Left lobe of liver (tissue), 2 donors: ENCODE measurements at regions not wholly inside any gene's neighbourhood (a gene's known extent, or its start where the extent isn't known, plus 50 kb on each side); places are given as distances from the start of the nearest gene placed in this dataset.

Source experiments
- ATAC-seq: fragments of 200-7000 bp; cut with Tn5 transposase; one replicate; pipeline ENCODE4 v1.9.1; 2020; ENCODE audit warnings: mild to moderate bottlenecking, moderate library complexity
- DNase-seq: peaks from one replicate; pipeline ENCODE4 v3.0.0-alpha.2; 2020; ENCODE audit warnings: low spot score
- donor health status: DM: no; HTN: no; CAD: no; lungs with moderate emphysema.
- donor health status: DM: no; HTN: yes; CAD: no.

DNA sequence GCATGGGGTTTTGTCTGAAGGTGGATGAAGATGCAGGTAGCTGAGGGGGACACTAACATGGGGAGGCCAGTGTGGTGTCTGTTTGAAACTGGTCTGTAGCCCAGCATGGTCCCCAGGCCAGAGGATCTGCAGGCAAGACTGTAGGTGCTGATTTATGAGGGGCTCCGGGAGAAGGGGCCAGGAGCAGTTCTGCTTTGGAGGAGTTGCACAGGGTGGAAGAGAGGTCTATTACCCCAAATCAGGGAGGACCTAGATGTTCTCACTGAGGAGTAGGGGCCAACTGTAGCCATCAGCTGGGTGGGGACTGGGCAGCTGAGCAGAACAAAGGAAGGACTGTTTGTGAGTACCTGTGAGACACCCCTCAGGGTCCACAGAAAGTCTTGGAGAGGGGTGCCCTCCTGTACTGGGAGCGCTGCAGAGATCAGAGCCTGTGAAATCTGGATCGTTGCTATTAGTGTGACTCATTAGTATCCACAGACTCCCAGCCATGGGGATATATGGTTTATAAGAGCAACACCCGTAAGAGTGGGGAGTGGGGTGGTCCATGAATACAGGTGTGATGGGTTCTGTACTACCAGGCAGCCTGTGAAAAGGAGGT is 64.3 kb upstream of the IRF2BP2 start:
- ATAC-seq (no peak), DNase-seq (no peak)

DNA sequence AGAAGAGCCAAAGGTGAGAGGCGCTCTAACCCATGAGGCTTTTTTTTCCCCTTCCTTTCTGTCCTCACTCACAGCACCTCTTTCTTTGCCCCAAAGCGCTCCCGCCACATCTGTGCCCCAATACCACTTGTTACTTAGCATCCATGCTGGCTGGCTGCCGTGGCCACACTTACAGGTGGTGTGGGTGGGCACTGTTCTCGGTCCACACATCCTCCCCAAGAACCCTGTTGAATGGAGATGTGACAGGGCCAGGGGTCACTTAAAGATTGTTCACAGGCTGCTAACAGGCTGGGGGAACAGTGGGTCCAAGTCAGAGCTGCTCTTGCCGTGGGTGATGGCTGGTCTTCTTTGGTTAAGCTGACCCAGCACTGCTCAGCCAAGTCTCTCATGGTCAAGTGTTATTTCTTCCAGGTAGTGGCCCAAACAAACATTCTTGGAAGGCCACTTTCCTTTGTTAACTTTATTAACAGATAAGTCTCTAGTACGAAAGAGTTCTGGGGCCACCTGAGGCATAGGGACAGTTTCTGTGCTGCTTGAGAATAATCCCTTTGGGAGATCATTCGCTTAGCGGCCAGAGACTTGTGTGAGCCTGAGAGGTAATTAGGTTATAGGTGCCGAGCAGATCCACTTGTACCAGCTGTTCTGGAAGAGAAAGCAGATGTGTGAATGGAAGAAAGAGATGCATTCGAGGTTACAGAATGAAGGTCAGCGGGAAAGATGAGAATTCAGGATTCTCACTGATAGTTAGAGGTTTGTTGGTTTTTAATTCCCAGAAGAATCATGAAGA is 62.6 kb upstream of the IRF2BP2 start:
- ATAC-seq (no peak), DNase-seq (no peak)

DNA sequence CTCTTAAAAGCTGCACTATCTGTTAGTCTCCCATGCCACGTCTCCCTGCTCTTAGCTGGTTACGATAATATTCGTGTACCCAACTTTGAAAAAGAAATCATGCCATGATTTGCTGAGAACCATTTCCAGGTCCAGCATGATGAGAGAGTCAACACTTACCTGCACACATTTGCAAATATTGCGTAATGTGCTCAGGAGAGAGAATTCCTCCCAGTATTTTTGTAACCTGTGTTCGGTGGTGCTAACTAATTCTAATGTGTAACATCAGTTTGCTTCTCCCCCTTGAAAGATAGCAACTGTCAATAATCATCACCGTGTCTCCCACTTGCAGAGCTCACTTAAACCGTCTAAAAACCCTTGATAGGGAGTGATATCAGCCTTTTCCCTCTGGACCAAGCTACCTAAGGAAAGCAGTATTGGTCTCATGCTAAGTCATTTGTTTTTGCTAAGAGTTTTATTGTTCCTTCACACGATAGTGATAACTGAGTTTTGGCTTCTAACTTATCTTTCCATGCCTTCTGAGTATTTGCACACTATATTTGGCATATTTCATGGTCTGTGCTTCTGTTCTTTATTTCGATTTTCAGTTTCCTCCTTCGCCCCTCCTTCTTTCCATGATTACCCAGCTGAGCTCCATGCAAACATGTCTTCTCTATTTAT is 61.1 kb upstream of the IRF2BP2 start:
- ATAC-seq: peak; percentile 86

DNA sequence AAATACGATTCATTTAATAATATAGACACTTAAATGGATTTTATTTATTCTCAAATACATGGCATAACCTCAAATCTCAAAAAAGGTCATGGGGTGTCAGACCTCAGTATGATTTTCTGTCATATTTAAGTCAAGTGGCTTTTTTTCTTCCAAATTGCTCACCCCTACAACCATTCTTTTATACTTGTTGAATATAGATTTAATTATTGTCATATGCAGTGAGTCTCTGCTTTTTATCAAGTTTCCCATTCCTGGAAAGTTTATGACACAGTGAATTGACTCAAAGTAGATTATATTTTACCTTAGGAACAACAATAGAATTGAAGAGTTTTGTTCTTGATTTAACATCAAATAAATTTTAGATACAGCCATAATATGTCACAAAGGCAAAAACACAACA is 59.5 kb upstream of the IRF2BP2 start:
- DNase-seq (no peak), ATAC-seq (no peak)

More for the DNA sequence above, 61.1 kb upstream of the IRF2BP2 start:
- DNase-seq: no peak

DNA sequence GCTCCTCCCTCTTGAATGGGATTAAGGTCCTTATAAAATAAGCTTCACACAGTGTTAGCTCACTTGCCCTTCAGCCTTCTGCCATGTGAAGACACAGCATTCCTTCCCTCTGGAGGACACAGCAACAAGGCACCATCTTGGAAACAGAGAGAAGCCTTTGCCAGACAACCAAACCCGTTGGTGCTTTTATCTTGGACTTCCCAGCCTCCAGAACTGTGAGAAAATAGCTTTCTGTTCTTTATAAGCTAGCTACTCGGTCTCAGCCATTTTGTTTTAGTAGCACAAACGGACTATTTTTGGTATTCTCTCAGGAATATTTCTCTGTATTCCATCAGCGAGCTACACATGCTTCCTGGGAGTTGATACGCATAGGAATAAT is 58.6 kb upstream of the IRF2BP2 start:
- DNase-seq: no peak
- ATAC-seq: no peak

DNA sequence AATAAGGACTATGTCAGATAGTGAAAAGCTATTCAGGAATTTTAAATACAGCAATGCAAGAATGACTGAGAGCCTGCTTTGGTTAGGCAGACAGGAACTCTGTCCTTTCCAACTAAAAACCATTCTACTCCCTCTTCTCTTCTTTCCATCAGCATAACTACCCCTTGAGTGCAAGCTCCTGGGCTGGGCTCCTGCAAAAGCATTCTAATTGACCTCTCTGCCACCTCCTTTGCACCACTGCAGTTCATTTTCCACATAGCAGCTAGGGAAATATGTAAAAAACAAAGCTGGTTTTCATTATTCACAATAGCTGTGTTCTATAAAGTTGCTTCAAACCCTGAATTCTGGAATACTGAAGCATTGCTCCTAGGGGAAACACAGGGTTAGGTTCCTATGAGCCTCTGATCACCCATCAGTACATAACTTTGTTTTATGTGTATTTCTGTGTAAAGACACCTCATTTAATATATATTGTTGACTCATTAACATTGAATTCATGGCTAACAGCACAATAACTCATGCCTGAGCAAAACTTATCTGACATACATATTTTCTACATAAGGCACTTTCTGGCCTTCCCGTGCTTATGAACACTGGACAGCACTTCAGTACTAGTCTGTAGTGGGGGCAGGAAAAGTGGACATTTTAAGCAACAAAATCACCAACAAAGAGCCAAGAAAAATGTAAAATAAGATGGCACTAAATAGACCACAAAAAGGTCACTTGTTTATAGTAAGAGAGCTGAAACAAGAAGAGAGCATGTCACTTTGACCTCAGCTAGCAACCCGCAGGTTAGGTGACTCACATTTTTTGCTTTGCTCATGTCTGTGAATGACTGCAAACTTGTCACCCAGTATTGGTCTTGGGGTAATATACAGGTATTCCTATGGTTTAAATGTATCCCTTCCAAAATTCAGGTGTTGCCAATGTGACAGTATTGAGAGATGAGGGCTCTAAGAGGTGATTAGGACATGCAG is 57.9 kb upstream of the IRF2BP2 start:
- no peak for DNase-seq
- no peak for ATAC-seq

DNA sequence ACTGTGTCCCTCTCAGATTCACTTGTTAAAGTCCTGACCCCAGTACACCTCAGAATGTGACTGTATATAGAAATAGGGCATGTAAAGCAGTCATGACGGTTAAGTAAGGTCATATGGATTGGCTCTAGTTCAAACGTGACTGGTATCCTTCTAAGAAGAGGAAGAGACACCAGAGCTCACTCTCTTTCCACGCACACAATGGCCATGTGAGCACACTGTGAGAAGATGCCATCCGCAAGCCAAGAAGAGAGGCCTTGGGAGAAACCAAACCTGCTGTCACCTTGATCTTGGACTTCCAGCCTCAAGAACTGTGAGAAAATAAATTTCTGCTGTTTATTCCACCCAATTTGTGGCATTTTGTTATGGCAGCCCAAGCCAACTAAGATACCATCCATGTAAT is 56.8 kb upstream of the IRF2BP2 start:
- no peak for DNase-seq
- ATAC-seq: no peak

DNA sequence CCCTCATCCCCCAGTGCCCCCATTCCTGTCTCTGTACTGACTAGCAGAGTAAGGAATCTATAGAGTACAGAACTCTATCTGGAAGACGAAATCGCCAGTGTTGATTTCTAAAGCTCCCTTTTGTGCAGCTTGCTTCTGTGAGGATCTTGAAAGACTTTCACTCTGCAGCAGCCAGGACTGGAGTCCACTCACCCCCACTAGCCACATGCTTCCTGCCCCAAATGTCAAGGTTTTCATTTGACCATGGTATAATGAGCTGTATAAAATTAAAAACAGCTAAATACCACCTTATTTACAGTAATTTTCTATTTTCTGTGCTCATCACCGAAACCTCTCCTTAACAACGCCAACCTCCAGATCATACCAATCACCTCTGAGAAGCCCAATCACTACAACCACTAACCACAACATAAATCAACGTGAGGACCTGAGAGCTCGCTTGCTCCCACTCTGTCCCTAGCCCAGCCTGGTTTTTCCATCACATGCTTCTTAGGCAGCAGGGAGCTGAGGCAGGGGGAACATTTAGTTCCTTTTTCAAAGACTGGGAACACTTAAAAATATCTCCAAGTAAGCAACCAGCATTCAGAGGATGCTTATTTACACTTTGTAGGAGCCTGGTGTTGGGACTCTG is 56.1 kb upstream of the IRF2BP2 start:
- no peak for ATAC-seq
- no peak for DNase-seq

DNA sequence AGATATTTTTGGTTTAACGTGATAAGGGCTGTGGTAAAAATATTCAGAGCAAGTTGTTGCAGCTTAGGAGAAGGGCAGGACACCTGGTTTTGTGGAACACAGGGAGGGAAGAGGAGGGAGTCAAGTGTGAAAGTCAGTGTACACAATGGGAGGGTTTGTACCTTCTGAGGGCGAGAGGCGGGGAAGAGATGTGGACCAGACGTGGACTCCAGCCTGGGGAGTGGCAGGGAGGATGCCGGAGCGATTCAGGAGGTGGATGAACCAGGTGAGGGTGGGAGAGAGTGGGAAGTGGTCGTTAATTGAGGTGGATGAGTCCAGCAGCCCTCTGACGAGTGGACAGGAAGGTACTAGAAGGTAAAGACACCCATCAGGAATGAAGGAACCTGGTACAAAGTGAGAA is 52.2 kb upstream of the IRF2BP2 start:
- DNase-seq (no peak), ATAC-seq (no peak)

DNA sequence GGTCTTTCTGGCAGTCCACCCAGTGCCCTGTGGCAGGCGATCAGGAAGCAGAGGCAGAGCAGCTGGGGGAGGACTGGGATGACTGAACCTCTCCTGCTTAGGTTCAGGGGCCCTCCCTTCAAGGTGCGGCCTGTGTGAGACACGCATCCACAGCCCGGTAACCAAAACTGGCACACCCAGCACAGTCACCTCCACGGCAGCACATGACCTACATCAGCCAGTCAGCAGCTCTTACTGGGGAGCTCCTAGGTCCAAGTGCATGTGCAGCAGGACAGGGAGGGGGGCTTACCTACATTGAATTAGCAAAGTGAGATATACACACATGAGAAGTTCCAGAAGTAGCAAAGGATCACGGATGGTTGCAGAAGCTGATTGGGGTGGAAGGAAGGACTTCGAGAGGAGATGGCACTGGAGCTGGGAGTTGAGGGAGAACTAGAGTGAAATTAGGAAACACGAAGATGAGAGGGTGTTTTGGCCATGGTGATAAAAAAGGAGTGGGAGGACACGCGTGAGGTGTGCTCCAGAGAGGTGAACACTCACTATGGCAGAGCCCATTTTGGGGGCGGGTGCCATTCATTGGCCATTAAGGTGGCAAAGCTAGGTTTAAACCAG is 51.4 kb upstream of the IRF2BP2 start:
- no peak for ATAC-seq
- DNase-seq: no peak

DNA sequence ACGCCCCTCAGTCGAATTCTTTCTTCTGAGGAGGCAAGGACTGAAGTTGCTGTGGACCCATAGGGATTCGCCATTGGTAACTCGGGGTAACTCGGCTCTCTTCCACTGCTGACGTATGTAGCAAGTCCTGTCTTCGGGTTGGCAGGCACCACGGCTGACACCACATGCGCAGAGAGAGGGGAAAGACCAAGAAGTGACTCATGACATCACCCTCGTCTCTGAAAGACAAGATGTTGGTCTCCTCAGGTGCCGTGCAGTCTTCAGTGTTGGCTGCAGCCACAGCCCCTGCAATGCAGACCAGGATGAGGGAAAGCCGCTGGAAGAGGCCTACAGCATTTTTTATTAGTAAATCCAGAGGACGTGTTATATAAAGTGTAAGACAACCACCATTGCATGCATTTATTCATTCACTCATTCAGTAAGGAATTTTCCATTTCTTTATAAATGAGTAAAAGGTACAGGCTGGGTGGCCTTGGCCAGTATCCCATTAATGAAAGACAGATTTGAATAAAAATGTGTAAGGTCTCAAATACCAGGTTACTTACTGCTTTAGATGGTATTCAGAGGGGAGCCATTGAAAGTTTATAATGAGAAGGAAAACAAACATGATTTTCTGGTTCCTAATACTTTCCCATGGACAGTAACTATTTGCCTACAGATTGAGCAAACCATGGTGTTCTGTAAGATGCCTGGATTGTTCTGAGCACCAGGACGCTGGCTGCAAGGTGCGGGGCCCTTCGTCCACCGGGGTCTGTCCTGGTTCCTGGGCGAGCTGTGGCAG is 50.7 kb upstream of the IRF2BP2 start:
- no peak for ATAC-seq
- no peak for DNase-seq
